K562 (cell line): ENCODE measurements at regions not wholly inside any gene's neighbourhood (a gene's known extent, or its start where the extent isn't known, plus 50 kb on each side); places are given as distances from the start of the nearest gene placed in this dataset.

Experiments
- ATAC-seq: fragments of 200-7000 bp; cut with Tn5 transposase; 3 replicates; pipeline ENCODE4 v1.9.1; 2020; ENCODE audit warnings: moderate library complexity
- BruUV-seq: library from RNA; stranded (reverse); fragments of 400-500 nt; replicated peaks from 2 replicates; lab custom pipeline; 2021; lab: Mats Ljungman, UMichigan
- CTCF ChIA-PET: fragments of 300-600 bp; formaldehyde crosslinking; extraction: SDS; loops from one replicate; lab custom pipeline; 2021; ENCODE audit warnings: low intra/inter-chr PET ratio; lab: Yijun Ruan, JAX
- POLR2A ChIA-PET: fragments of 300-600, 350-650 bp; sonication (Branson Sonifier 250); formaldehyde crosslinking; extraction: SDS; loops from one replicate; lab custom pipeline; 2021; ENCODE audit warnings: antibody characterized with exemption, inconsistent platforms; lab: Yijun Ruan, JAX
- DNase-seq, 4 experiments: peaks; one replicate each; pipeline versions ENCODE4 v3.0.0 to v3.0.0-alpha.2; 2011 to 2018; ENCODE audit warnings: low spot score in 3 of 4, mixed read lengths in 3 of 4; ENCODE audit errors: extremely low read depth in 1 of 4
- FAIRE-seq: peaks from 2 replicates; lab custom pipeline; 2011; peaks lifted over from hg19 to GRCh38; lab: Jason Lieb, UNC
- H2AFZ ChIP-seq: 2 replicates; pipeline ENCODE4 v1.6.0; 2011; ENCODE audit warnings: low read depth, low read length, control low read depth, inconsistent platforms
- H3K27ac ChIP-seq: fragments of 200-600 bp; 3 replicates; pipeline ENCODE4 v1.8.0; 2011; ENCODE audit warnings: low read depth, mild to moderate bottlenecking, control low read depth, inconsistent platforms, low read length, moderate library complexity, mixed read lengths; ENCODE audit errors: extremely low read depth
- H3K27me3 ChIP-seq, 2 experiments: fragments of 300-600 bp in 1 of 2; 2 replicates in 1 of 2; 3 replicates in 1 of 2; pipeline versions ENCODE4 v1.6.0 to v1.8.0; 2011; ENCODE audit warnings: inconsistent platforms in 2 of 2, low read length in 2 of 2, mild to moderate bottlenecking in 1 of 2, mixed read lengths in 1 of 2, moderate library complexity in 1 of 2; ENCODE audit not compliant: control insufficient read depth in 2 of 2, insufficient read depth in 2 of 2
- H3K36me3 ChIP-seq: fragments of 300-600 bp; 3 replicates; pipeline ENCODE4 v1.8.0; 2011; ENCODE audit warnings: mild to moderate bottlenecking, low read length, inconsistent platforms; ENCODE audit not compliant: control insufficient read depth, insufficient read depth
- H3K4me1 ChIP-seq, 2 experiments: fragments of 200-600 bp in 1 of 2; replicated peaks in 1 of 2; 2 replicates in 1 of 2; 3 replicates in 1 of 2; pipeline versions ENCODE4 v1.5.1 to v1.8.0; 2011; ENCODE audit warnings: inconsistent platforms in 2 of 2, low read length in 2 of 2, mild to moderate bottlenecking in 1 of 2, mixed read lengths in 1 of 2, moderate library complexity in 1 of 2; ENCODE audit not compliant: control insufficient read depth in 2 of 2, insufficient read depth in 2 of 2
- H3K4me2 ChIP-seq: 2 replicates; pipeline ENCODE4 v1.6.1; 2011; ENCODE audit warnings: low read length, control low read depth, inconsistent platforms, mixed read lengths; ENCODE audit not compliant: insufficient read depth
- H3K4me3 ChIP-seq: fragments of 200-600 bp; sonication (generic), shearing (Covaris generic); 2 replicates; pipeline ENCODE4 v1.5.1; 2016; ENCODE audit warnings: control low read depth, inconsistent platforms
- H3K79me2 ChIP-seq: fragments of 200-600 bp; 3 replicates; pipeline ENCODE4 v1.8.0; 2011; ENCODE audit warnings: low read length, inconsistent platforms; ENCODE audit not compliant: control insufficient read depth, insufficient read depth
- H3K9ac ChIP-seq, 2 experiments: 2 replicates each; pipeline versions ENCODE4 v1.6.0 to v1.6.1; 2011; ENCODE audit warnings: low read depth in 2 of 2, low read length in 2 of 2, control low read depth in 1 of 2, inconsistent platforms in 1 of 2, mild to moderate bottlenecking in 1 of 2, mixed read lengths in 1 of 2; ENCODE audit not compliant: insufficient read depth in 1 of 2
- H3K9me1 ChIP-seq: one replicate; pipeline ENCODE4 v1.6.0; 2011; ENCODE audit warnings: inconsistent platforms, mild to moderate bottlenecking, low read length, moderate library complexity; ENCODE audit not compliant: control insufficient read depth, insufficient read depth
- H3K9me3 ChIP-seq: replicated peaks from 2 replicates; pipeline ENCODE4 v1.5.1; 2011; ENCODE audit warnings: low read depth, low read length, inconsistent platforms; ENCODE audit not compliant: control insufficient read depth, insufficient read depth
- H4K20me1 ChIP-seq: replicated peaks from 2 replicates; pipeline ENCODE4 v1.6.1; 2011; ENCODE audit warnings: low read length, inconsistent platforms, mixed read lengths; ENCODE audit not compliant: control insufficient read depth, insufficient read depth
- CBX2 ChIP-seq: fragments of 200-600 bp; sonication (generic); IDR thresholded peaks from one replicate; pipeline ENCODE4 v1.6.1; 2012; ENCODE audit warnings: mild to moderate bottlenecking, low read length, inconsistent platforms; ENCODE audit not compliant: insufficient read depth, poor library complexity, severe bottlenecking
- ETS2 ChIP-seq: IDR thresholded peaks from 2 replicates; pipeline ENCODE4 v1.6.1; 2016; ENCODE audit warnings: borderline replicate concordance, missing genetic modification characterization, mild to moderate bottlenecking, moderate library complexity, missing compliant biosample characterization; ENCODE audit not compliant: poor library complexity, severe bottlenecking
- MTA1 ChIP-seq: fragments of 450-650 bp; IDR thresholded peaks from 2 replicates; pipeline ENCODE4 v1.6.1; 2017; ENCODE audit warnings: borderline replicate concordance
- NCOA1 ChIP-seq: fragments of 450-650 bp; IDR thresholded peaks from 2 replicates; pipeline ENCODE4 v1.6.1; 2016; ENCODE audit warnings: low read depth
- TBL1XR1 ChIP-seq, 2 experiments: IDR thresholded peaks; 2 replicates each; pipeline ENCODE4 v1.6.1; 2012; ENCODE audit warnings: improper control_type of control experiment in 2 of 2, low read length in 2 of 2, mild to moderate bottlenecking in 1 of 2
- TRIM24 ChIP-seq, 2 experiments: fragments of 450-650 bp; IDR thresholded peaks; 2 replicates each; pipeline ENCODE4 v1.6.1; 2016
- U2AF1 ChIP-seq: fragments of 200-400 bp; formaldehyde crosslinking; optimal IDR thresholded peaks from 2 replicates; pipeline ENCODE3; 2017; ENCODE audit warnings: mild to moderate bottlenecking, low read depth, low read length, moderate library complexity
- ZNF12 ChIP-seq: sonication (generic); formaldehyde crosslinking; IDR thresholded peaks from 2 replicates; pipeline ENCODE4 v1.4.0; 2020; ENCODE audit warnings: mild to moderate bottlenecking, missing genetic modification reagents
- WGBS: fragments of 100-300 bp; shearing (Covaris generic); methylation state at CpG from one replicate; pipeline ENCODE4 v1.1.6; 2016; ENCODE audit warnings: low coverage, mixed read lengths; ENCODE audit not compliant: insufficient coverage; ENCODE audit errors: missing lambda C conversion rate; 5-methylcytosine and 5-hydroxymethylcytosine counted together
- in situ Hi-C: fragments of 300-500 bp; cut with MboI; formaldehyde crosslinking; loops from 4 replicates; pipeline ENCODE4 v1.15.0; 2018; ENCODE audit warnings: inconsistent platforms, mixed read lengths
- intact Hi-C: fragments of 100-400 bp; cut with micrococcal nuclease; formaldehyde crosslinking; loops from 2 replicates; pipeline ENCODE4 v1.14.2; 2022
- TF ChIP-seq, protein P1 (sequence below), 2 experiments: fragments of 150-350 bp in 1 of 2; IDR thresholded peaks; 2 replicates each; pipeline ENCODE4 v1.6.1; 2012 to 2016; ENCODE audit warnings: low read depth in 2 of 2, low read length in 2 of 2, mild to moderate bottlenecking in 1 of 2, moderate library complexity in 1 of 2
- TF ChIP-seq, protein P2 (sequence below): fragments of 250-450 bp; sonication (Bioruptor Pico); IDR thresholded peaks from 2 replicates; pipeline ENCODE4 v1.6.1; 2021; ENCODE audit warnings: mild to moderate bottlenecking
- TF ChIP-seq, protein P3 (sequence below): fragments of 200-800 bp; sonication (Bioruptor generic); IDR thresholded peaks from 2 replicates; pipeline ENCODE4 v1.6.1; 2017; ENCODE audit warnings: missing genetic modification characterization, missing compliant biosample characterization
- TF ChIP-seq, protein P4 (sequence below): fragments of 250-450 bp; sonication (Bioruptor Pico); IDR thresholded peaks from 2 replicates; pipeline ENCODE4 v1.4.0; 2020; ENCODE audit warnings: mild to moderate bottlenecking, moderate library complexity

DNA sequence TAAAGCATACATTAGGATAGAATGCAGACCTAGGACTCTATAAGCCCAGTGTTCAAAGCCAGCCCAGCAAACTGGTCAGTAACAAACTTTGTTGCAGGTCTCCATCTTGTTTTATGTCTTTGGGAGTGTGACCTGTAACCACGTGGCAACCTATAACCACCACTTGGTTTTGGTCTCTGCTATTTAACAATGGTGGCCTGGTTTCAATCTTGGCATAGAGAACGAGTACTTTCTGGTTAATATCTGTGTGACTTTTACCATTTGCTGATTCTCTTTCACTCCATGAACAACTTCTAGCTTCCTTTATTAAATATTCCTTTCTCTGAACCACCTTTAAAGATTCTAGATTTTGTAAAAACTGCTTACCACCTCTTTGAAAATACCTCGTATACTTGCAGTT is 118.5 kb downstream of the KCNS3 start:
- intact Hi-C loops (no loop called here), in situ Hi-C loops (no loop called here)
- CTCF ChIA-PET, result no interaction called here
- no peaks in the 10 kb centered on the region for H4K20me1 ChIP-seq
- 0% methylated on average over 3 of the region's 3 CpGs for WGBS
- BruUV-seq, result no TSS peak
- H3K36me3 ChIP-seq, result no peaks in the 10 kb centered on the region
- ATAC-seq (no peak), DNase-seq (no peak), FAIRE-seq (no peak)
- H3K4me1 ChIP-seq, result no peaks in the 10 kb centered on the region
- H3K27ac ChIP-seq, result no peak overlapping the region
- no peak overlapping the region for H3K4me2 ChIP-seq
- no peak overlapping the region for H3K4me3 ChIP-seq
- POLR2A ChIA-PET, result no interaction called here
- H2AFZ ChIP-seq, result no peak overlapping the region
- no peaks in the 10 kb centered on the region for H3K9me1 ChIP-seq
- H3K79me2 ChIP-seq, result no peaks in the 10 kb centered on the region
- H3K9me3 ChIP-seq, result no peaks in the 10 kb centered on the region
- no peak overlapping the region for H3K9ac ChIP-seq
- TF ChIP-seq TBL1XR1 (IDR thresholded peaks at IDR 0.05; ENCODE audit: low read length in 2 of 2) (no peak), U2AF1 (no peak), MTA1 (no peak), CBX2 (no peak), TRIM24 (IDR thresholded peaks at IDR 0.05) (no peak), ZNF12 (CRISPR knock-in tag) (no peak), NCOA1 (no peak), ETS2 (tag) (no peak)
- TF ChIP-seq, protein P1, sequence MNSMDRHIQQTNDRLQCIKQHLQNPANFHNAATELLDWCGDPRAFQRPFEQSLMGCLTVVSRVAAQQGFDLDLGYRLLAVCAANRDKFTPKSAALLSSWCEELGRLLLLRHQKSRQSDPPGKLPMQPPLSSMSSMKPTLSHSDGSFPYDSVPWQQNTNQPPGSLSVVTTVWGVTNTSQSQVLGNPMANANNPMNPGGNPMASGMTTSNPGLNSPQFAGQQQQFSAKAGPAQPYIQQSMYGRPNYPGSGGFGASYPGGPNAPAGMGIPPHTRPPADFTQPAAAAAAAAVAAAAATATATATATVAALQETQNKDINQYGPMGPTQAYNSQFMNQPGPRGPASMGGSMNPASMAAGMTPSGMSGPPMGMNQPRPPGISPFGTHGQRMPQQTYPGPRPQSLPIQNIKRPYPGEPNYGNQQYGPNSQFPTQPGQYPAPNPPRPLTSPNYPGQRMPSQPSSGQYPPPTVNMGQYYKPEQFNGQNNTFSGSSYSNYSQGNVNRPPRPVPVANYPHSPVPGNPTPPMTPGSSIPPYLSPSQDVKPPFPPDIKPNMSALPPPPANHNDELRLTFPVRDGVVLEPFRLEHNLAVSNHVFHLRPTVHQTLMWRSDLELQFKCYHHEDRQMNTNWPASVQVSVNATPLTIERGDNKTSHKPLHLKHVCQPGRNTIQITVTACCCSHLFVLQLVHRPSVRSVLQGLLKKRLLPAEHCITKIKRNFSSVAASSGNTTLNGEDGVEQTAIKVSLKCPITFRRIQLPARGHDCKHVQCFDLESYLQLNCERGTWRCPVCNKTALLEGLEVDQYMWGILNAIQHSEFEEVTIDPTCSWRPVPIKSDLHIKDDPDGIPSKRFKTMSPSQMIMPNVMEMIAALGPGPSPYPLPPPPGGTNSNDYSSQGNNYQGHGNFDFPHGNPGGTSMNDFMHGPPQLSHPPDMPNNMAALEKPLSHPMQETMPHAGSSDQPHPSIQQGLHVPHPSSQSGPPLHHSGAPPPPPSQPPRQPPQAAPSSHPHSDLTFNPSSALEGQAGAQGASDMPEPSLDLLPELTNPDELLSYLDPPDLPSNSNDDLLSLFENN (IDR thresholded peaks at IDR 0.05; ENCODE audit: low read depth in 2 of 2, low read length in 2 of 2), result no peak
- TF ChIP-seq, protein P2, sequence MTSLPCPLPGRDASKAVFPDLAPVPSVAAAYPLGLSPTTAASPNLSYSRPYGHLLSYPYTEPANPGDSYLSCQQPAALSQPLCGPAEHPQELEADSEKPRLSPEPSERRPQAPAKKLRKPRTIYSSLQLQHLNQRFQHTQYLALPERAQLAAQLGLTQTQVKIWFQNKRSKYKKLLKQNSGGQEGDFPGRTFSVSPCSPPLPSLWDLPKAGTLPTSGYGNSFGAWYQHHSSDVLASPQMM, result no peak
- TF ChIP-seq, protein P3, sequence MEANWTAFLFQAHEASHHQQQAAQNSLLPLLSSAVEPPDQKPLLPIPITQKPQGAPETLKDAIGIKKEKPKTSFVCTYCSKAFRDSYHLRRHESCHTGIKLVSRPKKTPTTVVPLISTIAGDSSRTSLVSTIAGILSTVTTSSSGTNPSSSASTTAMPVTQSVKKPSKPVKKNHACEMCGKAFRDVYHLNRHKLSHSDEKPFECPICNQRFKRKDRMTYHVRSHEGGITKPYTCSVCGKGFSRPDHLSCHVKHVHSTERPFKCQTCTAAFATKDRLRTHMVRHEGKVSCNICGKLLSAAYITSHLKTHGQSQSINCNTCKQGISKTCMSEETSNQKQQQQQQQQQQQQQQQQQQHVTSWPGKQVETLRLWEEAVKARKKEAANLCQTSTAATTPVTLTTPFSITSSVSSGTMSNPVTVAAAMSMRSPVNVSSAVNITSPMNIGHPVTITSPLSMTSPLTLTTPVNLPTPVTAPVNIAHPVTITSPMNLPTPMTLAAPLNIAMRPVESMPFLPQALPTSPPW (CRISPR knock-in tag), result no peak
- TF ChIP-seq, protein P4, sequence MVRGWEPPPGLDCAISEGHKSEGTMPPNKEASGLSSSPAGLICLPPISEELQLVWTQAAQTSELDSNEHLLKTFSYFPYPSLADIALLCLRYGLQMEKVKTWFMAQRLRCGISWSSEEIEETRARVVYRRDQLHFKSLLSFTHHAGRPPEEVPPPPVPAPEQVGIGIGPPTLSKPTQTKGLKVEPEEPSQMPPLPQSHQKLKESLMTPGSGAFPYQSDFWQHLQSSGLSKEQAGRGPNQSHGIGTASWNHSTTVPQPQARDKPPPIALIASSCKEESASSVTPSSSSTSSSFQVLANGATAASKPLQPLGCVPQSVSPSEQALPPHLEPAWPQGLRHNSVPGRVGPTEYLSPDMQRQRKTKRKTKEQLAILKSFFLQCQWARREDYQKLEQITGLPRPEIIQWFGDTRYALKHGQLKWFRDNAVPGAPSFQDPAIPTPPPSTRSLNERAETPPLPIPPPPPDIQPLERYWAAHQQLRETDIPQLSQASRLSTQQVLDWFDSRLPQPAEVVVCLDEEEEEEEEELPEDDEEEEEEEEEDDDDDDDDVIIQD (CRISPR knock-in tag), result no peak
- no peaks in the 10 kb centered on the region for H3K27me3 ChIP-seq
